A549 (cell line): ENCODE measurements at regions not wholly inside any gene's neighbourhood (a gene's known extent, or its start where the extent isn't known, plus 50 kb on each side); places are given as distances from the start of the nearest gene placed in this dataset.

Experiments used
- CBX2 ChIP-seq: fragments of 200-600 bp; sonication (generic); IDR thresholded peaks from 2 replicates; pipeline ENCODE4 v1.6.1; 2016; ENCODE audit warnings: low read depth, mild to moderate bottlenecking, borderline replicate concordance
- CTCF ChIP-seq: fragments of >200 bp; sonication (Bioruptor Twin); formaldehyde crosslinking; IDR thresholded peaks from 3 replicates; pipeline ENCODE4 v1.5.1; 2016
- EHF ChIP-seq: fragments of 250-450 bp; sonication (Bioruptor Pico); IDR thresholded peaks from 2 replicates; pipeline ENCODE4 v1.5.0; 2020; ENCODE audit warnings: mild to moderate bottlenecking
- EP300 ChIP-seq, 2 experiments: fragments of >200 bp; sonication (Bioruptor Twin); formaldehyde crosslinking; IDR thresholded peaks; 2 replicates in 1 of 2; 3 replicates in 1 of 2; pipeline ENCODE4 v1.6.1; 2016 to 2017
- FOSB ChIP-seq: fragments of 250-450 bp; sonication (Bioruptor Pico); IDR thresholded peaks from 2 replicates; pipeline ENCODE4 v1.5.0; 2020; ENCODE audit warnings: mild to moderate bottlenecking, moderate library complexity
- FOSL2 ChIP-seq, 2 experiments: fragments of 450-650 bp in 1 of 2; fragments of >200 bp in 1 of 2; sonication (Bioruptor Twin) in 1 of 2; formaldehyde crosslinking; IDR thresholded peaks; 2 replicates each; pipeline versions ENCODE4 v1.5.0 to v1.6.1; 2016 to 2020; ENCODE audit warnings: mild to moderate bottlenecking in 1 of 2, moderate library complexity in 1 of 2
- HMGXB4 ChIP-seq: fragments of 250-450 bp; sonication (Bioruptor Pico); IDR thresholded peaks from 2 replicates; pipeline ENCODE4 v1.5.0; 2021; ENCODE audit warnings: mild to moderate bottlenecking, moderate library complexity, borderline replicate concordance
- PHF8 ChIP-seq: fragments of 200-600 bp; sonication (generic); IDR thresholded peaks from 2 replicates; pipeline ENCODE4 v1.6.1; 2016; ENCODE audit warnings: low read depth, mild to moderate bottlenecking, antibody characterized with exemption, moderate library complexity, borderline replicate concordance
- POLR2A ChIP-seq: IDR thresholded peaks from 2 replicates; pipeline ENCODE4 v1.6.1; 2012; ENCODE audit warnings: mild to moderate bottlenecking, low read length
- RAD21 ChIP-seq, 2 experiments: fragments of >200 bp in 1 of 2; sonication (Bioruptor Twin) in 1 of 2; formaldehyde crosslinking in 1 of 2; IDR thresholded peaks in 1 of 2; conservative IDR thresholded peaks in 1 of 2; 2 replicates in 1 of 2; 3 replicates in 1 of 2; pipeline ENCODE4 v1.6.1; 2012 to 2018; ENCODE audit warnings: inconsistent platforms in 1 of 2
- RNF2 ChIP-seq: fragments of 200-600 bp; sonication (generic); IDR thresholded peaks from 2 replicates; pipeline ENCODE4 v1.6.1; 2016; ENCODE audit warnings: low read depth, mild to moderate bottlenecking, antibody characterized with exemption, moderate library complexity, borderline replicate concordance
- SREBF2 ChIP-seq: fragments of 450-650 bp; IDR thresholded peaks from 2 replicates; pipeline ENCODE4 v1.6.1; 2014; ENCODE audit warnings: mild to moderate bottlenecking, moderate library complexity

DNA sequence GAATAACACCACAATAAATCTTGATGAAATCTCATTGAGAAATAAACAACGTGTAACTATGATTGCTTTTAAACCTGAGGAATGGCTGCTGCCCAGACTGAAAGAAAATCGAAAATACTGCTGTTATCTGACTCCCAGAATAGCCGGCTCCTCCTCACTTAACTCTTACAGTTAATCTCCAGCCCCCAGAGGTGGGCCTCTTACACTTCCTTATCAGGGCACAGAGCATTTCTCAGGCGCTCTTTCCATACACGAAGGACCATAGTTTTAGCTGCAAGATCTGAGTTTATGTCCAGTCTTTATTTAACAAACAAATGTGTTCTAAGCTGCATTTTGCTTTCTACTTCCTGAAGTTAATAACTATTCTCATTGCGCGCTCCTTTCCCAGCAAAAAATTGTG lies 206.9 kb downstream of the MAP2K4 start:
- TF ChIP-seq FOSL2 (IDR thresholded peaks at IDR 0.05) = no peak
- no peak for TF ChIP-seq FOSL2 (CRISPR knock-in tag; IDR thresholded peaks at IDR 0.05)
- no peak for TF ChIP-seq CTCF
- TF ChIP-seq EP300 (IDR thresholded peaks at IDR 0.05) = no peak
- no peak for TF ChIP-seq HMGXB4 (CRISPR knock-in tag)
- TF ChIP-seq RAD21 (conservative IDR thresholded peaks at IDR 0.05 in 1 of 2, IDR thresholded peaks at IDR 0.05 in 1 of 2) = no peak
- TF ChIP-seq POLR2A = no peak
- no peak for TF ChIP-seq RNF2
- TF ChIP-seq PHF8 = no peak
- no peak for TF ChIP-seq FOSB (CRISPR knock-in tag)
- TF ChIP-seq SREBF2 = no peak
- TF ChIP-seq CBX2 = no peak
- TF ChIP-seq EHF (CRISPR knock-in tag) = no peak
